ENCODE measurements at regions not wholly inside any gene's neighbourhood (a gene's known extent, or its start where the extent isn't known, plus 50 kb on each side); places are given as distances from the start of the nearest gene placed in this dataset.

- DNase-seq (no peak), ATAC-seq (ENCODE audit: low FRiP score in 2 of 2) (no peak)
- H3K4me3 ChIP-seq, result no peak overlapping the region
- H3K36me3 ChIP-seq, result no peaks in the 10 kb centered on the region
- no peaks in the 10 kb centered on the region for H3K27me3 ChIP-seq
- no peak for TF ChIP-seq CTCF (IDR thresholded peaks at IDR 0.05)
- TF ChIP-seq EP300 (IDR thresholded peaks at IDR 0.05), result no peak
- TF ChIP-seq POLR2AphosphoS5 (IDR thresholded peaks at IDR 0.05), result no peak
- no peak for TF ChIP-seq POLR2A (IDR thresholded peaks at IDR 0.05)
- no peaks in the 10 kb centered on the region for H3K4me1 ChIP-seq
- no peaks in the 10 kb centered on the region for H3K9me3 ChIP-seq
- no peak overlapping the region for H3K27ac ChIP-seq
These were observed 1081.6 kb downstream of the CNTNAP5 start for GRCh38 chr2:125106710-125107109.

GRCh38 chr2:125107446-125107845 lies 1082.4 kb downstream of the CNTNAP5 start:
- TF ChIP-seq POLR2A (IDR thresholded peaks at IDR 0.05) (no peak), POLR2AphosphoS5 (IDR thresholded peaks at IDR 0.05) (no peak), CTCF (IDR thresholded peaks at IDR 0.05) (no peak), EP300 (IDR thresholded peaks at IDR 0.05) (no peak)
- DNase-seq, result no peak
- ATAC-seq (ENCODE audit: low FRiP score in 2 of 2), result no peak
- 37 to 64% methylated on average over 1 of the region's 1 CpG for WGBS, 2 donors
- no peaks in the 10 kb centered on the region for H3K4me1 ChIP-seq
- no peaks in the 10 kb centered on the region for H3K9me3 ChIP-seq
- H3K36me3 ChIP-seq, result no peaks in the 10 kb centered on the region
- H3K4me3 ChIP-seq, result no peak overlapping the region
- H3K27me3 ChIP-seq, result no peaks in the 10 kb centered on the region
- no peak overlapping the region for H3K27ac ChIP-seq

- Histone ChIP-seq H3K4me3 (no peak overlapping the region), H3K4me1 (no peaks in the 10 kb centered on the region), H3K36me3 (no peaks in the 10 kb centered on the region), H3K27ac (no peak overlapping the region), H3K9me3 (no peaks in the 10 kb centered on the region), H3K27me3 (no peaks in the 10 kb centered on the region)
- DNase-seq (no peak), ATAC-seq (ENCODE audit: low FRiP score in 2 of 2) (no peak)
- TF ChIP-seq POLR2A (IDR thresholded peaks at IDR 0.05) (no peak), CTCF (IDR thresholded peaks at IDR 0.05) (no peak), EP300 (IDR thresholded peaks at IDR 0.05) (no peak), POLR2AphosphoS5 (IDR thresholded peaks at IDR 0.05) (no peak)
These were observed 1083.2 kb downstream of the CNTNAP5 start for GRCh38 chr2:125108251-125108650.

- peaks cover 0 to 9% (median 0%) of the 10 kb centered on the region in 4 donors for H3K9me3 ChIP-seq
- H3K4me1 ChIP-seq, result no peaks in the 10 kb centered on the region
- WGBS, 2 donors, result 83 to 85% methylated on average over 1 of the region's 1 CpG
- no peaks in the 10 kb centered on the region for H3K36me3 ChIP-seq
- ATAC-seq (ENCODE audit: low FRiP score in 2 of 2) (no peak), DNase-seq (no peak)
- no peak overlapping the region for H3K4me3 ChIP-seq
- no peak for TF ChIP-seq CTCF (IDR thresholded peaks at IDR 0.05)
- no peak for TF ChIP-seq EP300 (IDR thresholded peaks at IDR 0.05)
- no peak for TF ChIP-seq POLR2A (IDR thresholded peaks at IDR 0.05)
- no peak for TF ChIP-seq POLR2AphosphoS5 (IDR thresholded peaks at IDR 0.05)
- no peaks in the 10 kb centered on the region for H3K27me3 ChIP-seq
- H3K27ac ChIP-seq, result no peak overlapping the region
These were observed 1100.8 kb downstream of the CNTNAP5 start for GRCh38 chr2:125125902-125126301.

- 91 to 92% methylated on average over 3 of the region's 3 CpGs for WGBS, 2 donors
- Histone ChIP-seq H3K9me3 (no peaks in the 10 kb centered on the region), H3K27ac (no peak overlapping the region), H3K4me3 (no peak overlapping the region), H3K36me3 (no peaks in the 10 kb centered on the region), H3K4me1 (no peaks in the 10 kb centered on the region), H3K27me3 (no peaks in the 10 kb centered on the region)
- no peak for TF ChIP-seq CTCF (IDR thresholded peaks at IDR 0.05)
- no peak for TF ChIP-seq POLR2A (IDR thresholded peaks at IDR 0.05)
- TF ChIP-seq POLR2AphosphoS5 (IDR thresholded peaks at IDR 0.05), result no peak
- TF ChIP-seq EP300 (IDR thresholded peaks at IDR 0.05), result no peak
- no peak for ATAC-seq (ENCODE audit: low FRiP score in 2 of 2)
- DNase-seq, result no peak
These were observed 1135.9 kb downstream of the CNTNAP5 start for GRCh38 chr2:125160947-125161346.
